OCI-LY7 (cell line): ENCODE measurements at regions not wholly inside any gene's neighbourhood (a gene's known extent, or its start where the extent isn't known, plus 50 kb on each side); places are given as distances from the start of the nearest gene placed in this dataset.

Experiments
- BruUV-seq: library from RNA; stranded (reverse); fragments of 400-500 nt; replicated peaks from 2 replicates; lab custom pipeline; 2021; lab: Mats Ljungman, UMichigan
- CTCF ChIA-PET: fragments of 300-600 bp; sonication (Branson Sonifier 250); formaldehyde crosslinking; loops from one replicate; lab custom pipeline; 2022; ENCODE audit warnings: antibody characterized with exemption; ENCODE audit not compliant: unreplicated experiment; lab: Charles Lee
- POLR2A ChIA-PET: fragments of 300-600 bp; sonication (Branson Sonifier 250); formaldehyde crosslinking; loops from one replicate; lab custom pipeline; 2022; ENCODE audit warnings: antibody characterized with exemption; lab: Charles Lee
- DNase-seq: peaks from one replicate; pipeline ENCODE4 v3.0.0-alpha.2; 2015; ENCODE audit warnings: low spot score
- H2AFZ ChIP-seq: fragments of 200-600 bp; sonication (generic), shearing (Covaris generic); 2 replicates; pipeline ENCODE4 v1.6.1; 2014; ENCODE audit warnings: mild to moderate bottlenecking, antibody characterized with exemption, low read length, moderate library complexity
- H3K27ac ChIP-seq: fragments of 200-600 bp; sonication (generic); 2 replicates; pipeline ENCODE4 v1.5.1; 2014; ENCODE audit warnings: mixed run types, low read depth, mild to moderate bottlenecking, moderate library complexity, low read length, inconsistent platforms; ENCODE audit not compliant: poor library complexity, severe bottlenecking
- H3K36me3 ChIP-seq: fragments of 200-600 bp; sonication (generic); 2 replicates; pipeline ENCODE4 v1.6.1; 2014; ENCODE audit warnings: mild to moderate bottlenecking, antibody characterized with exemption, low read length, moderate library complexity, mixed read lengths; ENCODE audit not compliant: insufficient read depth
- H3K4me1 ChIP-seq: fragments of 200-600 bp; sonication (generic); 2 replicates; pipeline ENCODE4 v1.5.1; 2014; ENCODE audit warnings: mild to moderate bottlenecking, low read length; ENCODE audit not compliant: insufficient read depth, poor library complexity, severe bottlenecking
- H3K4me2 ChIP-seq: fragments of 200-600 bp; sonication (generic); 2 replicates; pipeline ENCODE4 v1.6.1; 2014; ENCODE audit warnings: mild to moderate bottlenecking, low read length
- H3K4me3 ChIP-seq: fragments of 200-600 bp; sonication (generic); 2 replicates; pipeline ENCODE4 v1.5.1; 2014; ENCODE audit warnings: mild to moderate bottlenecking, low read depth, low read length; ENCODE audit not compliant: poor library complexity, severe bottlenecking
- H3K79me2 ChIP-seq: fragments of 200-600 bp; sonication (generic); 2 replicates; pipeline ENCODE4 v1.6.1; 2016; ENCODE audit warnings: low read depth, mild to moderate bottlenecking, low read length, moderate library complexity, mixed read lengths; ENCODE audit not compliant: insufficient read depth
- H3K9me2 ChIP-seq: fragments of 200-600 bp; sonication (generic); 2 replicates; pipeline ENCODE4 v1.6.1; 2016; ENCODE audit warnings: mild to moderate bottlenecking, low read length, mixed read lengths; ENCODE audit not compliant: insufficient read depth
- H3K9me3 ChIP-seq: fragments of 200-600 bp; sonication (generic); 2 replicates; pipeline ENCODE4 v1.6.1; 2014; ENCODE audit warnings: mild to moderate bottlenecking, mixed run types, low read length, mixed read lengths
- H4K20me1 ChIP-seq: fragments of 200-600 bp; sonication (generic); 2 replicates; pipeline ENCODE4 v1.6.1; 2014; ENCODE audit warnings: mild to moderate bottlenecking, antibody characterized with exemption, low read length, moderate library complexity, mixed read lengths; ENCODE audit not compliant: insufficient read depth
- CTCF ChIP-seq: fragments of 200-600 bp; sonication (generic); conservative IDR thresholded peaks from 2 replicates; pipeline ENCODE4 v1.5.1; 2014; ENCODE audit warnings: mild to moderate bottlenecking, antibody characterized with exemption, low read length, moderate library complexity, mixed read lengths
- EZH2phosphoT487 ChIP-seq: fragments of 200-600 bp; sonication (generic); IDR thresholded peaks from 2 replicates; pipeline ENCODE4 v1.6.1; 2018; ENCODE audit warnings: low read depth, borderline replicate concordance, mild to moderate bottlenecking, mixed run types, antibody characterized with exemption, low read length, moderate library complexity, mixed read lengths
- intact Hi-C: fragments of 100-400 bp; cut with micrococcal nuclease; formaldehyde crosslinking; loops from one replicate; pipeline ENCODE4 v1.10.0; 2022; ENCODE audit not compliant: unreplicated experiment

GRCh38 chr9:38316166-38316780, 76.2 kb upstream of the ALDH1B1 start:
- no peak overlapping the region for H3K27ac ChIP-seq
- no peaks in the 10 kb centered on the region for H3K9me2 ChIP-seq

GRCh38 chr9:38315085-38315595, 77.4 kb upstream of the ALDH1B1 start:
- Histone ChIP-seq H4K20me1 (no peaks in the 10 kb centered on the region), H3K4me2 (no peak overlapping the region), H2AFZ (no peak overlapping the region), H3K4me1 (no peaks in the 10 kb centered on the region), H3K79me2 (no peaks in the 10 kb centered on the region), H3K27ac (no peak overlapping the region), H3K4me3 (no peak overlapping the region), H3K9me3 (no peaks in the 10 kb centered on the region), H3K9me2 (no peaks in the 10 kb centered on the region), H3K36me3 (no peaks in the 10 kb centered on the region)
- ChIA-PET POLR2A (no interaction called here), CTCF (no interaction called here)
- intact Hi-C loops: no loop called here
- no peak for TF ChIP-seq CTCF
- TF ChIP-seq EZH2phosphoT487: no peak
- DNase-seq: no peak
- no TSS peak for BruUV-seq

More at GRCh38 chr9:38316166-38316780, 76.2 kb upstream of the ALDH1B1 start:
- H3K4me1 ChIP-seq: no peaks in the 10 kb centered on the region
- no TSS peak for BruUV-seq
- H2AFZ ChIP-seq: no peak overlapping the region
- no peak for TF ChIP-seq CTCF
- no peak for TF ChIP-seq EZH2phosphoT487
- no peak overlapping the region for H3K4me2 ChIP-seq
- POLR2A ChIA-PET: no interaction called here
- H3K36me3 ChIP-seq: no peaks in the 10 kb centered on the region
- no peaks in the 10 kb centered on the region for H4K20me1 ChIP-seq
- H3K4me3 ChIP-seq: no peak overlapping the region
- H3K79me2 ChIP-seq: no peaks in the 10 kb centered on the region
- H3K9me3 ChIP-seq: no peaks in the 10 kb centered on the region
- intact Hi-C loops: no loop called here
- CTCF ChIA-PET: no interaction called here
- DNase-seq: no peak

GRCh38 chr9:38313421-38313820, 79.1 kb upstream of the ALDH1B1 start:
- Histone ChIP-seq H3K36me3 (no peaks in the 10 kb centered on the region), H3K79me2 (no peaks in the 10 kb centered on the region), H2AFZ (no peak overlapping the region), H3K9me2 (no peaks in the 10 kb centered on the region), H3K9me3 (no peaks in the 10 kb centered on the region), H4K20me1 (no peaks in the 10 kb centered on the region), H3K4me3 (no peak overlapping the region), H3K27ac (no peak overlapping the region), H3K4me2 (no peak overlapping the region), H3K4me1 (no peaks in the 10 kb centered on the region)
- CTCF ChIA-PET: interaction anchor here (0.6 kb wide), 1 partner anchor 29 kb away, joined by 3 read pairs; no protein-coding TSS in a partner anchor
- TF ChIP-seq CTCF (no peak), EZH2phosphoT487 (no peak)
- intact Hi-C loops: no loop called here
- BruUV-seq: no TSS peak
- POLR2A ChIA-PET: interaction anchor here (0.6 kb wide), 1 partner anchor 479 kb away, joined by 3 read pairs; no protein-coding TSS in a partner anchor
- no peak for DNase-seq
